GM12891 (cell line): ENCODE measurements at regions not wholly inside any gene's neighbourhood (a gene's known extent, or its start where the extent isn't known, plus 50 kb on each side); places are given as distances from the start of the nearest gene placed in this dataset.
"Not testable (repeated sequence)": the region's sequence is repeated elsewhere in the genome, so short reads cannot be mapped to it uniquely, and the experiment has no call there.

Experiments used
- POLR2A ChIP-seq: IDR thresholded peaks from 2 replicates; pipeline ENCODE4 v1.6.1; 2011; ENCODE audit warnings: low read depth, low read length, control low read depth
- POU2F2 ChIP-seq: IDR thresholded peaks from 2 replicates; pipeline ENCODE4 v1.6.1; 2011; ENCODE audit warnings: low read depth, mild to moderate bottlenecking, control low read depth, low read length, moderate library complexity
- SPI1 ChIP-seq: IDR thresholded peaks from 2 replicates; pipeline ENCODE4 v1.6.1; 2011; ENCODE audit warnings: low read depth, low read length, control low read depth
- TAF1 ChIP-seq: IDR thresholded peaks from 2 replicates; pipeline ENCODE4 v1.6.1; 2011; ENCODE audit warnings: low read depth, low read length, control low read depth

DNA sequence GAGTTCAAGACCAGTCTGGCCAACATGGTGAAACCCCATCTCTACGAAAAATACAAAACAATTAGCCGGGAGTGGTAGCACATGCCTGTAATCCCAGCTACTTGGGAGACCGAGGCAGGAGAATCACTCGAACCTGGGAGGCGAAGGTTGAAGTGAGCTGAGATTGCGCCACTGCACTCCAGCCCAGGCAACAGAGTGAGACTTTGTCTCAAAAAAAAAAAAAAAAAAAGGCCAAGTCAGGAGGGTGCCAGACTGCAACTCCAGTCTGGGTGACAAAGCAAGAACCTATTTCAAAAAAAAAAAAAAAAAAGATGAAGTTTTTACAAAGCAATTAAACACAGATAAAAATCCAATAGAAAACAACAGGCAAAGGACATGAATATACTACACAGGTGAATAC, 59.1 kb upstream of the NOTCH2NLA start:
- not testable (repeated sequence) for TF ChIP-seq POU2F2, TAF1, SPI1, POLR2A
